HG03432 (cell line): ENCODE measurements at regions not wholly inside any gene's neighbourhood (a gene's known extent, or its start where the extent isn't known, plus 50 kb on each side); places are given as distances from the start of the nearest gene placed in this dataset.
"Not testable (repeated sequence)": the region's sequence is repeated elsewhere in the genome, so short reads cannot be mapped to it uniquely, and the experiment has no call there.

Source experiments
- ATAC-seq: cut with Tn5 transposase; IDR thresholded peaks from one replicate; pipeline ENCODE4 v1.9.1; 2021; ENCODE audit warnings: mild to moderate bottlenecking, moderate library complexity; ENCODE audit not compliant: unreplicated experiment

- ATAC-seq, result not testable (repeated sequence)
These were observed 177.2 kb upstream of the RPS23 start for GRCh38 chr5:82455317-82455716.

GRCh38 chr5:82448374-82448773, 170.2 kb upstream of the RPS23 start:
- ATAC-seq, result no peak

DNA sequence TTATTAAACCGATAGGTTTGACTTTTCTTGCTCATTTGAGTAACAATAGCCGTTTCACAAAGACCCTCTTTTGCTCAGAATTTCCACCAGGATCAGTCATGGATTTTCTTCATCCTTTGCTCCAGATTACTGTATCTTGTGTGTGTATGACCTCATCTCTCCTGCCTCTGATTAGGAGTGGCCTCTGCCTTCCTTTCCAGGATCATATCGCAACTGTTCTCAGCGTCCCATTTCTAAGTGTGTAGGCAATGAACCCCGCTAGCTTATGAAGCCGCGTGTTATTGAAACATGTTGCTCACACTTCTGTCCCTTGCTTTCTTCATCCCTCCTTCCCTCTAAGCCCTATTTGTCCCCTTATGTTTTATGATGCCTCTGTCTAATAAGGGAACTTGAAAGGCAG, 169.8 kb upstream of the RPS23 start:
- no peak for ATAC-seq

DNA sequence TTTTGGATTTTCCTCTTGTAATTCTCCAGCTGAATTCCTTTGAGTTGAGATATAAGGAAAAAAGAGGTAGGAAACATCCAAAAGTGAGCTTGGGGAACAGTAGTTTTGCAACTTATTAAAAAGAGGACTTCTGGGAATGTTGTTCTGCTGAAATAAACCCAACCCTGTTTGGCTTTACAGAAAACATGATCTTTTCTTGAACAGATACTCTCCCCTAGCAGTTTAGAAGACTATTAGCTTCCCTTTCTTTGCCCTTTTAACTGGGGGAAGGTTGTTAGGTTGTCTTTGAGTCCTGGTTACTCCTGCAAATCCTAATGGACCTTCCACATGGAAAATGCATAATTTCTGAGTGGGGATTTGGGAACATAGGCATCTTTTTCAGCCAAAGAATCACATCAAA, 168.7 kb upstream of the RPS23 start:
- no peak for ATAC-seq

DNA sequence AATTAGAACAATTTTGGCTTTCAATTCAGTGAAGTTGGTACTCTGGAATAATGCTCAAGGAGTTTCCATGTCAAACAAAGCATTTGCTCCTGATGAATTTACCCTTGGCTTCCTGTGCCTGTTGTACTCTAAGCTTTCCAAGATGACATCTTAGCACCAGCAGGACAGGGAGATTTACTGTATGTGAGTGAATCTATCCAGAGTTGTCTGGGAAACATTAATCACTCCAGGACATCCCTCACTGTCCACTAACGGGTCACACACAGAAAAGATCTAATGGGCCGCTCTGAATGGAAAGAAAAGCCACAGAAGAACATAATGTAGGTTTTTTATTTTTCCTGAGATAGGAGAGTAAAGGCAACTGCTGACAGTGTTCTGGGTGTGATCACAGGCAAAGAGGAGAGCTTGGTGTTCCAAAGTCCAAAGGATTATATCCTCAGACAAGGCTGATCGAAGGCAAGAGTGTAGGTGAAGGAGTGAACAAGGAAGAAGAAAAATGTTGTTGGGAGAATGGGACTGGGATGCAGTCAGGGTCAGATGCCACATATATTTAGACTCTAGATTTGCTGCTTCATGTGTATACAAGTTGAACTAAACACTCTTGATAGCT, 167.7 kb upstream of the RPS23 start:
- no peak for ATAC-seq

DNA sequence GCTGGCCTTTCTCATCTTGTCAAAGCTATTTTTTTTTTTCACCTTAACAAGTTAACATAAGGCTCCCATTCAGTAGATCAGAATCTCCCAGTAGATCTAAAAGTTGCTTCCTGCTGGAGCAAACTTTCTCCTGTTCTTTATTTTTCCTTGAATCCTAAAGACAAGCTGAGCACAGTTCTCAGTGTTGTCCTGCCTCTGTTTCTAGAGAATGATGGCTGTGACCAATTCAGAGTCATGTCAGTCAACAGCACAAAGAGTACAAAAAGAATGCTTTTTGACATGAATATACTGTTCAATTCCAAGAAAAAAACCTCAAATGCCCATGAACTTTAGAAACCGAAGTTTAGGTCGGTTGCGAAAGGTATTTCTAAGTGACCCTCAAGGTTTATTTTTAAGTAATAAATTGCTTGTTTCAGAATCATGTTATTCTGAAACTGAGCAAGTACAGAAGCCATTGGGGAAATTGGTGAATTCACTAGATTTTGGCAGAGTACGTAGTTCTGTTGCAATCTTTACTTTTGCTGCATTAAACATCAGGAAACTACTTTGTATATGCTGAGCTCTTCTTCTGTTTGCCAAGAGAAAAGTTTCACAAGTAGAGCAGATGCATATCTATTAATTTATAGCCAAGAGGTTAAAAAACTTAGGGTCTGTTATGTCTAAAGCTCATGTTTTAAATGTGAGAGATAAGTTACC, 161.7 kb upstream of the RPS23 start:
- ATAC-seq, result no peak

GRCh38 chr5:82437565-82437964, 159.4 kb upstream of the RPS23 start:
- not testable (repeated sequence) for ATAC-seq

GRCh38 chr5:82436291-82436690, 158.1 kb upstream of the RPS23 start:
- no peak for ATAC-seq

- ATAC-seq, result not testable (repeated sequence)
These were observed 156.8 kb upstream of the RPS23 start for GRCh38 chr5:82434696-82435660.

DNA sequence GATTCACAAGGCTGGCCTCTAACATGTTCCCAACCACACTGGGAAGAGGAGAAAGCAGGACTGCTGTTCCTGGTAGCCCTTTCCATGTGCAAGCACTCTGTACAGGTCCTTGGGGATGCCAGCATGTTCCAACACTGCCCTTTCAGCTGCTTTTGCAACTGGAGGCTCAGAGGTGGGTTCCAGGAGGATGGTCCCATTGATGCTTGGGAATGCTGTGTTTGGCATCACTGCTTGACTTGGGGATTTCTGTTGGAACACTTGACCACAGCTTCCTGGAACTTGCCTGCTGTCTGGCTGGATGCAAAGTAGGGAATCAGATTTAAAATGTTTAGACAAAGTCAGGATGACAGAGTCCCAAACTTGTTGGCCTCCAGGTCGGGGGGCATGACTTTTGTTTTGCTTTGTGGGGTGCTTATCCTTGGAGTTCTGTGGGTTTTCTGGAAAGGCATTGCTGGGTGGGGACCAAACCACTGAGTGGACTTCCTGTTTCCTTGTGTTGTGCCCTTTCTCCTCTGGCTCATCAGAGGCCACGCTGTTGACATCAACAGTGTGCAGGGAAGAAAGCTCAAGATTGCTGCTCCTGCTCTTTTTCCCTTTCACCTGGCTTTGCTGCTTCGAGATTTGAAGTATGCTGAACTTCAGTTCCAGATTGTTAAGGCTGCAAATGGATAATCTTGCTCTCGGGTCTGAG, 148.5 kb upstream of the RPS23 start:
- no peak for ATAC-seq

DNA sequence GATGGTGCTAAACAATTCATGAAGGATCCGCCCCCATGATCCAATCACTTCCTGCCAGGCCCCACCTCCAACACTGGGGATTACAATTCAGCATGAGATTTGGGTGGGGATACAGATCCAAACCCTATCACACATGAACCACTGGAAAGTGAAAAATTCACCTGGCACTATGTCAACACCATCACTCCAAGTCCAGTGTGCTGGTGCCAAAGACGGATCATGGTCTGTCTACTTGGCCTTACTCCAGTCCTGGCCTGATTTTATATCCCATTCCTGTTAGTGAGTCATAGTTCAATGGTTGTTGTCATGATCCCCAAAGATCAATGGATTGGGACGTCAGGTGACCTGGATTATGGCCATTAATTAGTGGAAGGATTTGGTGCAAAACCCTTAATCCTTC, 147.4 kb upstream of the RPS23 start:
- ATAC-seq, result no peak

GRCh38 chr5:82424211-82424610, 146.1 kb upstream of the RPS23 start:
- ATAC-seq, result no peak

- ATAC-seq, result no peak
These were observed 144.6 kb upstream of the RPS23 start for GRCh38 chr5:82422751-82423181.

DNA sequence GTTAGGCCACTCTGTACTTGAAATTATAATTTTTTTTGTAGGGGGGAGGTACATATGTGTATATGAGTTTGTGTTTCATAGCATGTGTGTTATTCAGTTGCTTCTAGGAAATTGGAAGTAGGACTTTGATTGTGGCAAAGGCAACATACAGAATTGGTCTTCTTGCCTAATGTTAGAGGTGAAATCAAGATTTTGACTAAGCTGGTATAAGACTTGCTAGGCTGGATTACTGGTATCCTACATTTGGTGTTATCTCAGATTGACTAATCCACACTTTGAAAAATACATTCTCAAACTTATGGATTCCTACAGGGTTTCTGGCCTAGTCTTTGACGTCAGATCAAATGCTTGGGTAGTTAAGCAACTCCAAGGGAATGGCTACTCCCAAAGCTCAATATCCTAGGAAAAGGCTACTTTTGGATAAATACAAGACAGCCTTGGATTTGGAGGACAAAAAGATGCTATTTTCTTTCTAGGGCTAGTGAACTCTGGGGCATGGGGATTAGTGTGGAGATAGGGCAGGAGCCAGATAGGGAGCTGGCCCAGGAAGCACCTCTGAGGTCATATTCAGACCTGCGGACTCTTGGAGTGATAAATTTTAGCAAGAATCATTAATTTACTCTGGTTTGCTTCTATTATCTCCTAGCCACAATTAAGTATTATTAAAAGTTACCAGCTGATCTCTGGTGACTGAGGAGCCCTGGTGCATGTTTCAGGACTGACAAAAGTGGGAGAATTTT, 144.0 kb upstream of the RPS23 start:
- ATAC-seq, result no peak

DNA sequence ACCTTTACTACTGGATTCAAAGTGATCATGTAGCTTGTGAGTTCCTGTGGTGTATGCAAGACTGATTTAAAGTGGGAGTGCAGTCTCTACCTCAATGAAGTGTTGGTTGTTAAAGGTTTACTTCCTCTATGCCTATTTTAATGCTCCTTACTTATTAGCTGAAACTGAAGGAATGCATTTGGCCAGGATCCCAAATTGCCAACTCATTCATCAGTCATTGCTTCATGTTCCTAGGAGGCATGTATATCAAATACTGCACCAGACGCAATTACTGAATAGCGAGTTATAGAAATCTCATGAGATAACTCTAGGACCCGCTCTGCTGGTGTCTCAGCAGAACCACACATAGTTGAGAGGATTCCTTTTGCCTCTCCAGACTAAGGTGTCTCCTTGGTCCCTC, 143.0 kb upstream of the RPS23 start:
- no peak for ATAC-seq

DNA sequence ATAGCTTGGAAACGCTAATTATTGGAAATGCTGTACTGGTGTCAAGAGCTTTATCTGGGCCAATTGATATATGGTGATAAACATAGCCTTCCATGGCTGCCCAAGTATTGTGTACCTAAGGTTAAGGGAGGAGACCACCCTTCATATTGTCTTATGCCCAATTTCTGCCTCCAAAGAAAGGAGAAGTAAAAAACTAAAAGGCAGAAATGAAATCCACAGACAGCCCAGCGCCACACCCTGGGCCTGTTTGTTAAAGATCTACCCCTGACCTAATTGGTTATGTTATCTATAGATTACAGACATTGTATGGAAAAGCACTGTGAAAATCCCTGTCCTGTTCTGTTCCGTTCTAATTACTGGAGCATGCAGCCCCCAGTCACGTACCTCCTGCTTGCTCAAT, 142.4 kb upstream of the RPS23 start:
- ATAC-seq, result not testable (repeated sequence)

GRCh38 chr5:82419559-82420332, 141.6 kb upstream of the RPS23 start:
- no peak for ATAC-seq

DNA sequence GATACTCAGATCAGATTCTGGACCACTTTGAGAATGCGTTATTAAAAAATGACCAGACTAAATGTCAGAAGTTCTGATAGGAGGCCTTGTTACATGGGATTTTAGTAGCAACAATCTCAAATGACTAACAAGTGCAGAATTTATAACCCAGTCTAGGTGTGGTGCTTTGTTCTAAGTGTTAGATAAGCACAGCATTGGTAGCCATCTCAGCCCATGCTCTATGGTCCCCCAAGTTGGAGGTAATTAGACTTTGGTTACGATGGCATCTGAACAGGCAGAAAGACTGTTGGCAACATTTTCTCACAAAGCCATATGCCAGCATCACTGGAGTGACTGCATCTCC, 140.4 kb upstream of the RPS23 start:
- ATAC-seq, result no peak

DNA sequence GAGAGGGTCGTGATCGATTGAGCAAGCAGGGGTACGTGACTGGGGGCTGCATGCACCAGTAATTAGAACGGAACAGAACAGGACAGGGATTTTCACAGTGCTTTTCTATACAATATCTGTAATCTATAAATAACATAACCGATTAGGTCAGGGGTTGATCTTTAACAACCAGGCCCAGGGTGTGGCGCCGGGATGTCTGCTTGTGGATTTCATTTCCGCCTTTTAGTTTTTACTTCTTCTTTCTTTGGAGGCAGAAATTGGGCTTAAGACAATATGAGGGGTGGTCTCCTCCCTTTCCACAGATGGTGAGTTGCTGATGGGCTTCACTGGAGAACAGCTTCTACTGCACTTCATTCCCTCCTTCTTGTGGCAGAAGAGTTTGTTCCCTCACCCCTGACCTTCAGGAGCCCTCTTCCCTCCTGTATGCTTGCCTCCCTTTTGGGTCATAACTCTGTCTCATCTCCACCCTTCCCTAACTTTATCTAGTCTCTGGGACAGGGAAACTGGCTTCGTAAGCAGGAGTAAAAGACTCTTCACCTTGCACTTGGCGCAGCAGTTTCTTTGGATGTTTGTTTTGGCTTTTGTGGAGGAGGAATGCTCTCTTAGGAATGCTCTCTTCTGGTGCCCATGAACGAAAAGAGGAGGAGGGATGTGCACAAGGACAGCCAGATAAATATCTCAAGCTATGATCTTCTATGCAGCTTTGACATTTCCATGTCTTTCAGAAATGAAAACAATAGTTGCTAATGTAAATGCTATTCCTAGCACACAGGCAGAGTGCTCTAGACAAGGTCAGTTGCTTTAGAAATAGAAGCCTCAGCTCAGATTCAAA, 139.8 kb upstream of the RPS23 start:
- ATAC-seq, result no peak
